GM20000 (cell line): ENCODE measurements at regions not wholly inside any gene's neighbourhood (a gene's known extent, or its start where the extent isn't known, plus 50 kb on each side); places are given as distances from the start of the nearest gene placed in this dataset.

Source experiments
- DNase-seq: peaks from one replicate; pipeline ENCODE4 v3.0.0; 2012; ENCODE audit warnings: low spot score
- TF ChIP-seq, protein P1 (sequence below): IDR thresholded peaks from 2 replicates; pipeline ENCODE4 v1.5.1; 2012; ENCODE audit warnings: mild to moderate bottlenecking, control low read depth; ENCODE audit errors: extremely low read depth, missing control alignments

DNA sequence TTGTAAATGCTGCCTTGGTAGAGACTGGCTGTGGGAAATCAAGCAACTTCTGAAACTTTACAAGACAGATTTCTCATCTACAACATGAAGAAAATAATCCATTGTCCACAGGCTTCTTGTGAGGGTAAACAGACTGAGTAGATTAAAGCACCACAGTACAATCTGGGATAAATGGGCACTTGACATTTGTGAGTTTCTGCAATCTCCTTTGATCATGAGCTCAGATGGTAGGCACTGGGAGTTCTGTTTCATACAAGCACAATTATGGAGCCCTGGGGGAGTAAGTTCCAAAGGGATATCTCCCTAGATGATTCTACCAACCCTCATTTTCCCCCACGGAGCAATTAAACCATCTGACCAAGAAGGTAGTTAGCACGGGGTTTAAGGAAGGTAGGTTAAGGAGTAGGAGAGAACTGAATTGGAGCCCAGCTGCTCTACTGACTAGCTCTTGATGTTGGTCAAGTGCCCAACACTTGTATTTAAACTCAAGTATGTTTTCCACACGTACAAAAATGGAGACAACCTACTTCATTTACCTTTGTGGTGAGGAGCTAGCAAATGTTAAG, 479.5 kb upstream of the TNC start:
- DNase-seq: no peak
- TF ChIP-seq, protein P1, sequence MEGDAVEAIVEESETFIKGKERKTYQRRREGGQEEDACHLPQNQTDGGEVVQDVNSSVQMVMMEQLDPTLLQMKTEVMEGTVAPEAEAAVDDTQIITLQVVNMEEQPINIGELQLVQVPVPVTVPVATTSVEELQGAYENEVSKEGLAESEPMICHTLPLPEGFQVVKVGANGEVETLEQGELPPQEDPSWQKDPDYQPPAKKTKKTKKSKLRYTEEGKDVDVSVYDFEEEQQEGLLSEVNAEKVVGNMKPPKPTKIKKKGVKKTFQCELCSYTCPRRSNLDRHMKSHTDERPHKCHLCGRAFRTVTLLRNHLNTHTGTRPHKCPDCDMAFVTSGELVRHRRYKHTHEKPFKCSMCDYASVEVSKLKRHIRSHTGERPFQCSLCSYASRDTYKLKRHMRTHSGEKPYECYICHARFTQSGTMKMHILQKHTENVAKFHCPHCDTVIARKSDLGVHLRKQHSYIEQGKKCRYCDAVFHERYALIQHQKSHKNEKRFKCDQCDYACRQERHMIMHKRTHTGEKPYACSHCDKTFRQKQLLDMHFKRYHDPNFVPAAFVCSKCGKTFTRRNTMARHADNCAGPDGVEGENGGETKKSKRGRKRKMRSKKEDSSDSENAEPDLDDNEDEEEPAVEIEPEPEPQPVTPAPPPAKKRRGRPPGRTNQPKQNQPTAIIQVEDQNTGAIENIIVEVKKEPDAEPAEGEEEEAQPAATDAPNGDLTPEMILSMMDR: no peak

DNA sequence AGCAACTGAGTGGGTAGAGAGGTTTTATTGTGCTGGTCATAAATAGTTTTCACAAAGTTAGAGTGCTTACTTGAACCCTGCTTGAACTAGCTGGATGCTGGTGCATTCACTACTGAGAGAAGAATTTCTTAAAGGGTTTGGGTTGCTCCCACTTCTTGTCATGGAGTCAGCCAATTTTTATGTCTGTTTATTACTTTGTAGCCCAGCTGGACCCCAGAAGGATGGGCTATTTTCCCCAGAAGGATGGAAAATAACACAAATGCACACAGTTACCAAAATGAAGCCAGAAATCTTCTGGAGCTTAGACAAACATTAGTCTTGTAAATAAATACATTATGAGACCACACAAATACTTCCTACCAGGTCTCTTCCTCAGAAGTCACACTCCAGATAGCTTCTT, 480.8 kb upstream of the TNC start:
- TF ChIP-seq, protein P1: no peak
- DNase-seq: no peak

DNA sequence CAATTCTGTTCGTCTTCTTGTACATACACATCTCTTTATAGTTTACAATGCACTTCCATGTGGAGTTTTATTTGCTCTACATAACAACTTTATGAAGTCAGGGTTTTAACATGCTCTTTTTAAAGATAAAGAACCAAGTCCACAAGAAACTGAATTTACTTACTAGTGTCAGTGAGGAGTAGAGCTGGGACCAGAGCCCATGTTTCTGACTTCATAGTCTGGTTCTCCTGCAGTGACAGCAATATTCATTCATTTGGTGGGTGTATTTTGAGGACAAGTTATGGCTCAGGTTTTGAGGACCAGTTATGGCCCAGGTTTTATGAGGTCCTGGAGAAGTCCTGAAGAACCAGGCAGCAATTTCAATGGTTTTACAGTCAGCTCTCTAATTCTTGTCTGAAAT, 481.9 kb upstream of the TNC start:
- TF ChIP-seq, protein P1: no peak
- DNase-seq: no peak

DNA sequence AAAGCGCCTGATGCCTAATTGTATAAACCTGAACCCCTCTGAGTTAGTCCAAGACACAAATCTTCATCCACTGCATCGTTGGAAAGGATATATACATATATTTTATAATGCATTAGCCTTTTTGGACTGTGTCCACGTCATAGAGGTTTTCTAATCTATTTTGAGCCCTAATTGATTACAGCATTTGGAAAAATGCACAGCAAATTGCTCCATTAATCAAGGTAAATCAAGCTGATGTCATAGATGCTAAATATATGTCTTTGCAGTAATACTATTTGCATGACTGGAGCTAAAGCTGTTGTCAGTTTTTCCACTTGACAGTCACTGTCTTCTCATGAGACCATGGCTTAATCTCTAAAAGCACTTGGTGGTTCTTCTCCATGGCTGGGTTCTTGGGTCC, 483.5 kb upstream of the TNC start:
- DNase-seq: no peak
- TF ChIP-seq, protein P1: no peak

DNA sequence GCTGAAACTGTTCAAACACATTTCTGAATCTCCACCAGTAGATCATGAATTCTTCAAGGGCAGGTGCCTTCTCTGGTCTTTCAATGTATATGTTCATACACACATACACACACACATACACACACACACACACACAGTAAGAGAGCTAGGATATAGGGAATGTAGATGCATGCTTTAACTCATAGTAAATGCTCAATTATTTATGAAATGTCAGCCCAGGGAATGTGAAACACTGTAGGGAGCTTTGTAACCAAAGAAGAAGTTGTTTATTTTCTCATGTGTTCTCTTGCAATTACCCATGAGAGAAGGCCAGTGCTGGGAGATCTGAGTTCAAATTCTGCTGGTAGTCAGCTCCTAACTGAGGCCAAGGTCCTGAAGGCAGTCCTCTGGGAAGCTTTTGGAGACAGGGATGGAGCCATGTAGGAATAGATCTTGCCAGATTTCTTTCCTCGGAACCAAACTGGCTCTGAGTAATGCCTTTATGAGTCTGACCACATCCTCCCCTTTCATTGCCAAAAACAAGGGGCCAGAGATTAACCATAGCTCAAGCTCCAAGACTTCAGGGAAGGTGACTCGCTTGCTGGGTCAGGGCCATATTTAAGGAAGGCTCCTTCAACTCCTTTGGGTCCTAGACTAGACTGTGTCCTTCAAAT, 487.0 kb upstream of the TNC start:
- TF ChIP-seq, protein P1: no peak
- no peak for DNase-seq

DNA sequence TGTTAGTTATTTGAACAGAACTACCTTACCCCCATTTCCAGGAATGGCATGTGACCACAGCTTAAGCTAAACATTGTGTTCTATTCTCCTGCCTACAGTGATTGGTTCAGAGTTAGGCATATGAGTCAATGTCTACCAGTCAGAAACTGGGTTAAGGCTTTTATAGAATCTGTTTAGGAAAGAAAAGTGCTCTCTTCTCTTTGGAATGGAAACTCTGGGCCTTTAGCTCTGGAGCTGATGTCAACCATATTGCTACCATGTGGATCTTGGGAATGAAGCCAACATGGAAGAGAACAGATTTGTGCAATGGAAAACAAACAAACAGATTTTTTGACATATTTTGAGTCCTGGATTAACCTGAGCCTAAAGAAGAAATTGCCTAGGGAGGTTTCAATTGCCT, 488.9 kb upstream of the TNC start:
- DNase-seq: no peak
- TF ChIP-seq, protein P1: no peak

DNA sequence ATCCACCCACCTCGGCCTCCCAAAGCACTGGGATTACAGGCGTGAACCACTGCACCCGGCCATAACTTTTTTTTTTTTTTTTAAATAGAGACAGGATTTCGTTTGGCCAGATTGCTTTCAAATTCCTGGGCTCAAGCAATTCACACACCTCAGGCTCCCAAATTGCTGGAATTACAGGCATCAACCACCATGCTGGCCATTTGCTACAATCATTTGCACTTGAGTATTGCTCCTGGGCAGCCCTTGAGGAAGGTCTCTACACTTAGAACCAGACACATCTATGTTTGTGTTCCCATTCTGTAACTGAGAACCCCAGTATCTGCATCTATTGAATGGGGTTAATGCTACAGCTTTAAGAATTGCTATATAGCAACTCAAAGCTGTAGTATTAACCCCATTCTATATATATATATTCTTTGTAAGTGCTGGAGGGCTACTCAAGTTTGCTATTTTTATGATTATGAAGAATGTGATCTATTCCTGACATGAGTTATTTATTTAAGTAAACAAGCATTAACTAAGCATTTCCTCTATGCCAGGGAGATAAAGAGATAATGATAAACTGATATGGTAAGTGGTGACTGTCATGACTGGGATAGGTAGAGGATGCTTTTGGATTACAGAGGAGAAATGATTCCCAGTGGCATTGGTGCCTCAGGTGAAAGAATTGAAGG, 496.5 kb upstream of the TNC start:
- DNase-seq: no peak
- TF ChIP-seq, protein P1: no peak
